ENCODE measurements at regions not wholly inside any gene's neighbourhood (a gene's known extent, or its start where the extent isn't known, plus 50 kb on each side); places are given as distances from the start of the nearest gene placed in this dataset.

DNA sequence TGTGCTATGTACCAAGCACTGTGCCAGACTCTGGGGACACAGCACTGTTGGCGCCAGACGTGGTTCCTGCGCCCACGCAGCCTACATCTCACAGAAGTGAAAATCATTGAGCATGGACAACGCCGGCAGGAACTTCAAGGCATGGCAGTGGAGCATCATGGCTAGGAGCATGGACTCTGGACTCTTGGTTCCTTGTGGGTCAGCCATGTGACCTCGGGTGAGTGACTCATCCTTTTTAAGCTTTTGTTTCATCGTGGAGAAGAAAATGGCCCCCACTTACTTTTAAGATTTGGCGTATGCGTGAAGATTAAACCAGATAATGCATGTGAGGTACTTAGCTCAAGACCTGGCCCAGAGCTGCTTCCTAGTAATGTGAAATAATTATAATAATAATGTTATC lies 988.5 kb downstream of the UQCRFS1 start:
- no peak for TF ChIP-seq RCOR1 (conservative IDR thresholded peaks at IDR 0.05; ENCODE audit: low read depth, low read length)
- TF ChIP-seq FOXM1 (IDR thresholded peaks at IDR 0.05; ENCODE audit: low read depth, low read length), result no peak
- no peak for TF ChIP-seq EZH2 (IDR thresholded peaks at IDR 0.05; ENCODE audit: borderline replicate concordance, control insufficient read depth, low read depth, low read length)
- no peak for TF ChIP-seq HDAC6 (IDR thresholded peaks at IDR 0.05; ENCODE audit: unreplicated experiment)
- TF ChIP-seq NBN (IDR thresholded peaks at IDR 0.05), result no peak
- TF ChIP-seq, protein P1, sequence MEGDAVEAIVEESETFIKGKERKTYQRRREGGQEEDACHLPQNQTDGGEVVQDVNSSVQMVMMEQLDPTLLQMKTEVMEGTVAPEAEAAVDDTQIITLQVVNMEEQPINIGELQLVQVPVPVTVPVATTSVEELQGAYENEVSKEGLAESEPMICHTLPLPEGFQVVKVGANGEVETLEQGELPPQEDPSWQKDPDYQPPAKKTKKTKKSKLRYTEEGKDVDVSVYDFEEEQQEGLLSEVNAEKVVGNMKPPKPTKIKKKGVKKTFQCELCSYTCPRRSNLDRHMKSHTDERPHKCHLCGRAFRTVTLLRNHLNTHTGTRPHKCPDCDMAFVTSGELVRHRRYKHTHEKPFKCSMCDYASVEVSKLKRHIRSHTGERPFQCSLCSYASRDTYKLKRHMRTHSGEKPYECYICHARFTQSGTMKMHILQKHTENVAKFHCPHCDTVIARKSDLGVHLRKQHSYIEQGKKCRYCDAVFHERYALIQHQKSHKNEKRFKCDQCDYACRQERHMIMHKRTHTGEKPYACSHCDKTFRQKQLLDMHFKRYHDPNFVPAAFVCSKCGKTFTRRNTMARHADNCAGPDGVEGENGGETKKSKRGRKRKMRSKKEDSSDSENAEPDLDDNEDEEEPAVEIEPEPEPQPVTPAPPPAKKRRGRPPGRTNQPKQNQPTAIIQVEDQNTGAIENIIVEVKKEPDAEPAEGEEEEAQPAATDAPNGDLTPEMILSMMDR (IDR thresholded peaks at IDR 0.05 in 2 of 3, conservative IDR thresholded peaks at IDR 0.05 in 1 of 3; ENCODE audit: control insufficient read depth in 2 of 3, extremely low read depth in 1 of 3, insufficient read depth in 1 of 3, low read depth in 3 of 3, low read length in 3 of 3), result no peak
- TF ChIP-seq, protein P2, sequence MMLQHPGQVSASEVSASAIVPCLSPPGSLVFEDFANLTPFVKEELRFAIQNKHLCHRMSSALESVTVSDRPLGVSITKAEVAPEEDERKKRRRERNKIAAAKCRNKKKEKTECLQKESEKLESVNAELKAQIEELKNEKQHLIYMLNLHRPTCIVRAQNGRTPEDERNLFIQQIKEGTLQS (IDR thresholded peaks at IDR 0.05; ENCODE audit: borderline replicate concordance, extremely low read depth, low read depth, low read length), result no peak
- no peak for TF ChIP-seq POLR2AphosphoS5 (IDR thresholded peaks at IDR 0.05; ENCODE audit: low read length)
- TF ChIP-seq, protein P3, sequence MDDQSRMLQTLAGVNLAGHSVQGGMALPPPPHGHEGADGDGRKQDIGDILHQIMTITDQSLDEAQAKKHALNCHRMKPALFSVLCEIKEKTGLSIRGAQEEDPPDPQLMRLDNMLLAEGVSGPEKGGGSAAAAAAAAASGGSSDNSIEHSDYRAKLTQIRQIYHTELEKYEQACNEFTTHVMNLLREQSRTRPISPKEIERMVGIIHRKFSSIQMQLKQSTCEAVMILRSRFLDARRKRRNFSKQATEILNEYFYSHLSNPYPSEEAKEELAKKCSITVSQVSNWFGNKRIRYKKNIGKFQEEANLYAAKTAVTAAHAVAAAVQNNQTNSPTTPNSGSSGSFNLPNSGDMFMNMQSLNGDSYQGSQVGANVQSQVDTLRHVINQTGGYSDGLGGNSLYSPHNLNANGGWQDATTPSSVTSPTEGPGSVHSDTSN (IDR thresholded peaks at IDR 0.05; ENCODE audit: insufficient replicate concordance, low read depth, low read length), result no peak
- TF ChIP-seq, protein P4, sequence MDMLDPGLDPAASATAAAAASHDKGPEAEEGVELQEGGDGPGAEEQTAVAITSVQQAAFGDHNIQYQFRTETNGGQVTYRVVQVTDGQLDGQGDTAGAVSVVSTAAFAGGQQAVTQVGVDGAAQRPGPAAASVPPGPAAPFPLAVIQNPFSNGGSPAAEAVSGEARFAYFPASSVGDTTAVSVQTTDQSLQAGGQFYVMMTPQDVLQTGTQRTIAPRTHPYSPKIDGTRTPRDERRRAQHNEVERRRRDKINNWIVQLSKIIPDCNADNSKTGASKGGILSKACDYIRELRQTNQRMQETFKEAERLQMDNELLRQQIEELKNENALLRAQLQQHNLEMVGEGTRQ (IDR thresholded peaks at IDR 0.05; ENCODE audit: borderline replicate concordance, low read depth, low read length), result no peak
- no peak for TF ChIP-seq SMC3 (IDR thresholded peaks at IDR 0.05; ENCODE audit: borderline replicate concordance, low read length)
